ENCODE measurements at regions not wholly inside any gene's neighbourhood (a gene's known extent, or its start where the extent isn't known, plus 50 kb on each side); places are given as distances from the start of the nearest gene placed in this dataset.
"Not testable (repeated sequence)": the region's sequence is repeated elsewhere in the genome, so short reads cannot be mapped to it uniquely, and the experiment has no call there.

DNA sequence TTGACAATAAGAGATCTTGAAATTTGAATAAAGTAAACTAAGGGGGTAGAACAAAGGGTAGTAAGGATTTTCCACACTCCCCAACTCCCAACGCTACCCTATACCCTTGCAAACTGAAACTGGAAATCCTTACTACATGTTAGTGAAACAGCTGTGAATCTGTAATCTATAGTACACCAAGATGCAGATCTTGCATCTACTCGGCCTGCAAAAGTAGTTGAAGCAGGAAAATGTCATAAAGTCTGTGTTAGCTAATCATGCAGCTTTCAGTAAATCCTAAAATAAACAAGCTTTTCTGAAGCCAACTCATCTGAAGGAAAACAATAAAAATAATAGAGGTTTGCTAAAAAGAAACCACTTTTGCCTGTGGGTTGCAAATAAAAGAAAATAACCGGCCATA is 1242.0 kb upstream of the ACO1 start:
- DNase-seq, result no peak

DNA sequence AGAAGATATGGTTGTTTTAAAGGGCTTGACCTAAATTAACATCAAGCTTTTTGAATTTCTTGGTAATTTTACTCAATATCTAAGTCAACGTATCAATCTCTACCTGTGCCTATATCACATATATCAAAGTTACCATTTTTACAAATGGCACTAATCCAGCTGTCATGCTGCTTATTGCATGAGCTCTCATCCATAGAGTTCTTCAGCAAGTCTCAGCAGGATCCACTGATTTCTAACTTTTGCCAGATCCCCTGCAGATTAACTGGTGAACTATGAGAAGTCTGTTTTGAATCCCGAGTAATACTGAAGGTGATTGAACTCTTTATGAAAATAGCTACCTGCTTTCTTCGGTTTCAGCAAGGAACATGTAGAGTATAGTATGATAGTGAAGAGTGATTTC is 1239.8 kb upstream of the ACO1 start:
- no peak for DNase-seq

DNA sequence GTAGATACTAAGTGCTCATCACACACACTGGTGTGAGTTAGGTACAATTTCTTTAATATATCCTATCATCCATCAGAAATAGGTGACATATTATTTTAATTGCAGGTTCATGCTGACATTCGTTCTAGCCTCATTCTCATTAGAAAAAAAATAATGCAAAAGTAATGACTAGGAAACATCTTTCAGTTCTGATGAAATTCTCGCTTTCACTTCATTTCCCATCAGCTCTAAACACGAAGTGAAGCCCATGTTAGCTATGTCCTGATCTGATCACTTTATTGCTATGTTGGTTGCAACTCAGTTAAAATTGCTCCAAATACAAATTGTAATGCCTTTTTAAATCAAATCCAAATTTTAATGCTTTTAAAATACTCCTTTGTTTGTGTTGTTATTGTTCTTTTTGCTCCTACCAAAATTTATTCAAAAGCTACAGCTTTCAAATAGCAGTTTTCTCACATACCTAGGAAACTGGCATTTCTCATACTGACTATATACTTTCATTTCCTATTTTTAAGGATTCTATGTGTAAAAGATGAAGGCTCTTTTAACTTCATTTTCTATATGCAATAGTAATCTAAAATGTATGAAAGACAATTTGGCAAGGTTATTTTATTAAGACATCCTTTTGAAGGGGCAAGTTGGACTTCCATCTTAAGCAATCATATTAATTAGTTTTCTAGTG is 1237.8 kb upstream of the ACO1 start:
- DNase-seq, result no peak

DNA sequence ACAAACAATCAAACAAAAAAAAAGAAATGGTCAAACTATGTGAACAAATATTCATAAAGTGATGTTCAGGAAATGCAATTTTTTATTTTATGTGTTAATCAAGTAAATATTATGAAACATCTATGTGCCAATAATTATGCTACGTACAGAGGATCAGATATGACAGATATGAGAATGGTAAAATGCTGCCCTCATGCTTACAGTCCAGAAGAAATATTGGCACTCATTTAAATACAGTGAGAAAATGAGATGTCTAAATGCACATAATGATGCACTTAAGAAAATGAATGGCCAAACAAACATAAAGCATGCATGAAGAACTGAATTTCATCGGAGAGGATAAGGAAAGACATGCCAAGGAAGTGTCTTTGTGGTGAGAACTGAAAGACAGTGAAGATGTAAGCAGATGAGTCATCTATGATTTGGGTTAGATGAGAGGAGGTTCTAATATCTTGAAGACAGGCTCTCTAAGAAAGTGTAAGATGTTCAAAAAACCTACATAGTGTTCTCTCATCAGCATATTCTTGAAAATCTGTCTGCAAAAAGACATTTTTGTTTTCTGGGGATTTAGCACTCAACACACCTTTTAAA is 1231.1 kb upstream of the ACO1 start:
- peak in 1 of 51 donors; percentile 3 for DNase-seq

DNA sequence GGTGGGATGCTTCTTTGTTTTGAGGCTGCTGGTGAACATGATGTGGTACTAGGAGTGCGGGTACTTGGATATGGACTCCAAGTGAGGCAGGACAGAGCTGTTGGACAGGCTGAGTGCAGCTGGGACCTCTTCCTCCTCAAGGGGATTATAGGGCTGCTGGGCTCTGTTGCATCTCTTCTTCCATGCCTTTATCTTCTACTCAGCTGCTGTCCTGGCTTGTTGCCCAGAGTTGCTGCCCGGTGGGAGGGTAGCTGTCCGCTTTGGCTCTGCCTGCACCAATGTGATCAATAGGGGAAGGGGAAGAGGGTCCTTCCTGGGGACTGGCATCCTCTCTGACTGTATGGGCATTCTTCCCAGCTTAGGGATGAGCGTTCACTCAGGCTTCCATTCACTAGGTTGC is 1217.9 kb upstream of the ACO1 start:
- DNase-seq, result no peak

DNA sequence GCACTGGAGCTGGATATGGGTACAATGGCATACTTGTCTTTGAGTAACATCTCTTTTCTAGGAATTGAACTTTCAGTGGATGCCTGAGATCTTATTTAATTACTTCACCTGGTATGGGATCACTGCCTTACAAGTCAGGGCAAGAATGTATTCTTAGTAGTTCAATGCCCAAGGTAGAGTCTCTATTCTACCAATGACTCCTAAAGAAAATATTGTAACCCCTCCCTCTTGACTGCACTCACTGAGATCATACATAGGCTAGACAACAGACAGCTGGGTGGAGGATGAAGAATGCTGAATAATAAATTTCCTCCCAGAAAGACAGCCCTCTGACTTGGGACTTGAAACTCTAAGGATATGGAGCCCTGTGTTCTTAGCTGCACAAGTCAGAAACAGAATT is 1216.3 kb upstream of the ACO1 start:
- DNase-seq, result no peak

DNA sequence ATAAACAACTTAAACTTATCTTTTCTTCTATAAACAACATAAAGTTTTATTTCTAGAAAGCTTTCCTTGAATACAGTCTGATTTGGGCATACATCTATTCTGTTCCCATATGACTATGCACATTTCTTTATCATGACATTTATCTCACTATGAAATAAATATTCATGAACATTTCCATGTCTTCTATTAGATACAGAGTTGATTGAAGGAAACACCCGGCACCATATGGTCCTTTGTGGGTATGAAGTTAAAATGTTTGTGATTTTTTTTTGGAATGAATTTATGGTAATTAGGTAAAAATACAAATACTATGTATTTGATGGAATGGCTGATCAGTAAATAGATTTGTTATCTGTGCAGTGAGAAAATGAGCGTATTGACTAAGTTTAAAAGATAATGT is 1209.8 kb upstream of the ACO1 start:
- DNase-seq, result no peak

DNA sequence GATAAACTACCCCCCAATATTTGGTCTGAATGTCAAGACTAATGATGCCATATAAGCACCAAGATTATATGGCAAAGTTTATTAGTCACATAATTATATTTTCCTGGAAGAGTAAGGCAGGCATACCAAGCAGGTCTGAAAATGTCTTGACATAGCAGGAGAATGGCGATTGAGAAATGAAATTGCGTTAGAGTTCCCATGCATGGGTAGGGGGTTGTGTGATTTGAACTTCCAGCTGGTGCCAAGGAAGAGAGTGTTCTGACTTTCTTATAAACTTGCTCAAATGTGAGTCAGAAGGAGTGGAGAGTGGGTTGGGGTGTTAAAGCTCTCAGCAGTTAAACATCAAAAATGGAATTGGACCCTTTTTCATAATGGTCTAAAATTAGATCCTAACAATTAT is 1200.6 kb upstream of the ACO1 start:
- DNase-seq, result no peak

DNA sequence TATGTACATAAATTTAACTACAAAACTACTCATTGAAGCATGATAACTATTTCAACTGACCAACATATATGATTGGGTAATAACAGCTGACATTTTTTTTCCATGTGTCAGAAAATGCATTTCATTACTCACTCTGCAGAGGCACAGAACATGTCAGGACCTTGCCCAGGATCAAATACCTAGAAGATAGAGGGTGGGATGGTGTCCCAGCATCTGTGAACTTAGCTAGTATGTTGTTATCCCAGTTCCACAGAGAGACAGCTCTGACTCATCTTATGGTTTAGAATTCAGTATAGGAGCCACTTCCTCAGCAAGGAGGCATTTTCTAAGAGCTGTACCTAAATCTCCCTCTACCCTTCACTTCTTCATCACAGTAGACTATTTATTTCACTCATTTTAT is 1198.6 kb upstream of the ACO1 start:
- no peak for DNase-seq

DNA sequence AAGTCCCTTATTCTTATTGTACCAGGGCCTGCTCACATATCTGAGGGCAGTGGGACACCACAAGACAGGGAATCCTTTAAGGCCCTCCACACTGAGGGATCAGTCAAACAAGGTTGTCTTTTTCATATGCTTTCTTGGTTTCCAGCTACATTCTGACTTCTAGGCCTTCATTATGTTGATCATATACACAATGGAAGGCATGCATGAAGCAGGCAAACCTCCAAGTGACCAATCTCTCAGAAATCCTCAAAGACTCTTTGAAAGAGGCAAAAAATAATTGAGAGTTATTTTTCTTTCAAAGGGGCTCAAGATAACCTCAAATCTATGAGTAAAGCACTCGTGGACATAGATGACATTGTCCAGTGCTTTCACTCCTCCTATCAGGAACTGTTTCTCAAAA is 1195.9 kb upstream of the ACO1 start:
- no peak for DNase-seq

DNA sequence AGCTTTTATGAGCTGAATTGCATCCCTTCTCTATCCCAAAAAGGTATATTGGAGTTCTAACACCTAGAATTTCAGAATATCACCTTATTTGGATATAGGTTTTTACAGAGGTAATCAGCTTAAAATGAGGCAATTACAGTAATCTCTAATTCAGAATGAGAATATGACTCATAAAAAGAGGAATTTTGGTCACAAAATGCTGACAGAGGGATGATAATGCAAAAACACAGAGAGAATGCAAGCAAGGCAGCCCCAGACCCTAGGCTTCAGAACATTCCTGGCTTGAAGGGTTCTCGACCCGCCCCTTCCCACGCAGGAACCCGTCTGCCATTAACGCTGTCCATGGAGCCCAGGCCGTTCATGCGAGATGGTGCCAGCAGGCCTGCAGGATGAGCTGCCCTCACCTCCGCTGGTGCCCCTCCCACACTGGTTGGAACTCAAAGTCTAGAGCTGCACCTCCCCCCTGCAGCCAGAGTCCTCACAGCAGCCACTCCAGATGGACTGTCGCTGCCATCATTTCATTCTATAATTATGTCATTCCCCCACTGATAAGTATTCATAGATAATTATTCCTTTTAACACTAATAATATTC is 1173.4 kb upstream of the ACO1 start:
- no peak for DNase-seq

DNA sequence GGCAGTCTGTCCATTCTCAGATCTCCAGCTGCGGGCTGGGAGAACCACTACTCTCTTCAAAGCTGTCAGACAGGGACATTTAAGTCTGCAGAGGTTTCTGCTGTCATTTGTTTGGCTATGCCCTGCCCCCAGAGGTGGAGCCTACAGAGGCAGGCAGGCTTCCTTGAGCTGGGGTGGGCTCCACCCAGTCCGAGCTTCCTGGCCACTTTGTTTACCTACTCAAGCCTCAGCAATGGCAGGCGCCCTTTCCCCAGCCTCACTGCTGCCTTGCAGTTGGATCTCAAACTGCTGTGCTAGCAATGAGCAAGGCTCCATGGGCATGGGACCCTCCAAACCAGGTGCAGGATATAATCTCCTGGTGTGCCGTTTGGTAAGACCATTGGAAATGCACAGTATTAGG is 1154.5 kb upstream of the ACO1 start:
- not testable (repeated sequence) for DNase-seq

DNA sequence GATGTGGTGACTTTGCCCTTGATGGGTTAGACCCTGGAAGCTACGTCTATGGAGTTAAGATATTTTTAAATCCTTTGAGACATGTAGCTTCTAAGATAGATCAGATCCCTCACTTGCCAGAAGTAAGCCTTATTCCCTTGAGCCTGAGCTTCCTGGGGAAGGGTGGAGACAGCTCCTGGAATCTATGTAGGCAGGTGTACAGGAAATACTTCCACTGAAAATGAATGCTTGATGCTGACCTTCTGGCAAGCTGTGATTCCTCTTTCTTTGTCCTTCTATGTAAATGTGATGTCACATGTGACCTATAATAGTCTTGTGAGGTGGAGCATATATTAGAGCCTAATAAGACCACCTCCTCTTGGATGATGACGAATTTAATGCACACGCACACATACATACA is 1152.0 kb upstream of the ACO1 start:
- no peak for DNase-seq

DNA sequence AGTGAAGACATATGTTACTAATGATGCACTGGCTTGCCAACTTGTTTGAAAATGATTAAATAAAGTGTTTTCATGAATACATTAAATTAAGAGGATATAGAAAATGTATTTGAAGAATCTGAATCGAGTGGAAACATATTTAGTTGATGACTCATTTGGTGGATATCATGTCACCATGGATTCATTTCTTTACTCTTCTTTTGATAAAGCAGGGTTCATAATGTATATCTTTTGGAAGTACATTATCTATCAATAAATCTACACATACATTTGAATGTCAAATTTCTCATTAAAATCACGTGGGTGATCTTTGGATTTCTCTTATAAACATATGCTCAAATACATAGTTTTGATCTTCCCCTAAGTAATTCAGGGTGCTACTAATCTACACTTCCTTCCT is 1148.1 kb upstream of the ACO1 start:
- DNase-seq, result no peak

DNA sequence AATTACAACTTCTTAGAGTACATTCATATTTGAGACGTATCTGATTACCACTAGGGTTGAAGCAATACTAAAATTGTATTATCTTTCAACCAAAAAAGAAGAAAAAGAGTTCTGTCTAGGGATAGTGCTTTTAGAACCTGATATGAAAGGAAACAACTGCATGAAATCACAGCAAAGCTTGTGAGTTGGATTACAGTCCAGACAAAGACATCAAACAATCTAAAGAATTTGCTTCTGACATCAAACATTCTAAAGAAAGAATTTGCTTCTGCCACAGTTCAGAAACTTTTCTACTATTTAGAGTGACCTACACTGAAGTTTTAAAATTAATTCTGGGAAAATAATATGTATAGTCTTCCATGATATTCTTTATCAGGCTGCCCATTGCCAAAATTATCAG is 1141.1 kb upstream of the ACO1 start:
- DNase-seq, result no peak

DNA sequence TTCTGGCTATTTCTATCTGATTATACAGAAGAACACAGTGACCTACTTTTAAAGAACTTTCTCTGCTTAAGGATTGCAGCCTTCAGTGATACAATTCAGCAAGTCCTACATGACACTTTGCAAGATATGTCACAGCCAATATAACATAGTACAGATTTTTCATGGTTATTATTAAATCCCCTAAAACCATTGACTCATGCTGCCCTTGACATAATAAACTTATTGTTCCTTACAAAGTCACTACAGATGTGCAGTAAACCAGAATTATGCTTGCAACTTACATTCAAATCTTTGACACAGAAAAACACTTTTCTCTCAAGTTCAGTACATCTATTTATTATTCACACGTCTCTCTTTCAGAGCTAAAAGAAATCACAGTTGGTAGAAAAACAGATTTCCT is 1136.3 kb upstream of the ACO1 start:
- DNase-seq, result no peak

DNA sequence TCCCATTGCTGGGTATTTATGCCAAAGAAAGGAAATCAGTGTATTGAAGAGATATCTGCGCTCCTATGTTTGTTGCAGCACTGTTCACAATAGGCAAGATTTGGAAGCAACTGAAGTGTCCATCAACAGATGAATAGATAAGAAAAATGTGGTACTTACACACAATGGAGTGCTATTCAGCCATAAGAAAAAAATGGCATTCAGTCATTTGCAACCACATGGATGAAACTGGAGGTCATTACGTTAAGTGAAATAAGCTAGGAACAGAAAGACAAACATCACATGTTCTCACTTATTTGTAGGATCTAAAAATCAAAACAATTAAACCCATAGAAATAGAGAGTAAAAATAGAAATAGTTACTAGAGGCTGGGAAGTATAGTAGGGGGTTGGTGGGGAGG is 1133.1 kb upstream of the ACO1 start:
- no peak for DNase-seq

DNA sequence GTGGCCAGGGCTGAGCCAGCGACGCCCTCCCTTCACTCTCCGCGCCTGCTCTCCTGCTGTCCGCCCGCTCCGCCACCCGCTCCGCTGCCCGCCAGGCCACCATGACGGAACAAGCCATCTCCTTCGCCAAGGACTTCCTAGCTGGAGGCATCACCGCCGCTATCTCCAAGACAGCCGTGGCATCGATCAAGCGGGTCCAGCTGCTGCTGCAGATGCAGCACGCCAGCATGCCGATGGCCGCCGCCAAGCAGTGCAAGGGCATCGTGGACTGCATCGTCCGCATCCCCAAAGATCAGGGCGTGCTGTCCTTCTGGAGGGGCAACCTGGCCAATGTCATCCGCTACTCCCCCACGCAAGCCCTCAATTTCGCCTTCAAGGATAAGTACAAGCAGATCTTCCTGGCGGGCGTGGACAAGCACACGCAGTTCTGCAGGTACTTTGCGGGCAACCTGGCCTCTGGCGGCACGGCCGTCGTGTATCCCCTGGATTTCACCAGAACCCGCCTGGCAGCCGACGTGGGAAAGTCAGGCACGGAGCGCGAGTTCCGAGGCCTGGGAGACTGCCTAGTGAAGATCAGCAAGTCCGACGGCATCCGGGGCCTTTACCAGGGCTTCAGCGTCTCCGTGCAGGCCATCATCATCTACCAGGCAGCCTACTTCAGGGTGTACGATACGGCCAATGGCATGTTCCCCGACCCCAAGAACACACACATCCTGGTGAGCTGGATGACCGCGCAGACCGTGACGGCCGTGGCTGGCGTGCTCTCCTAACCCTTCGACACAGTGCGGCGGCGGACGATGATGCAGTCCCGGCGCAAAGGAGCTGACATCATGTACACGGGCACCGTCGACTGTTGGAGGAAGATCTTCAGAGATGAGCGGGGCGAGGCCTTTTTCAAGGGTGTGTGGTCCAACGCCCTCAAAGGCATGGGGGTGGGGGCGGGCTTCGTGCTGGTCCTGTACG is 1130.4 kb upstream of the ACO1 start:
- DNase-seq, result no peak

DNA sequence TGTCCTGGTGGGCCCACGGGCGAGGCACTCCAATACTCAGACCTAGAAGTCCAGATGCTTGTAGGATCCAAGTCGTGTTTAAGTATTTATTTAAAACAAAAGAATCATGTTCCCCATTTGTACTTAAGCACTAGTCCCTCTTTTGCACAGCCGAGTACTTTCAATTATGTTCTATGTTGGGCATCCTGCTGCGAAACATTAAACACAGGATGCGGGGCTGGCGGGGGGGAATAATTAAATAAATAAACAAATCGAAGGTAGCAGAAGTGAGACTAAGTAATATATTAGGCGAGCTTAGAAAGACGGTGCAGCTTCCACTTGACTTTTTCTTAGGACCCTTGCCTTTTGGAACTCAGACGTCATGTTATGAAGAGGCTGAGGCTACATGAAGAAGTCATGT is 1129.2 kb upstream of the ACO1 start:
- DNase-seq, result no peak

DNA sequence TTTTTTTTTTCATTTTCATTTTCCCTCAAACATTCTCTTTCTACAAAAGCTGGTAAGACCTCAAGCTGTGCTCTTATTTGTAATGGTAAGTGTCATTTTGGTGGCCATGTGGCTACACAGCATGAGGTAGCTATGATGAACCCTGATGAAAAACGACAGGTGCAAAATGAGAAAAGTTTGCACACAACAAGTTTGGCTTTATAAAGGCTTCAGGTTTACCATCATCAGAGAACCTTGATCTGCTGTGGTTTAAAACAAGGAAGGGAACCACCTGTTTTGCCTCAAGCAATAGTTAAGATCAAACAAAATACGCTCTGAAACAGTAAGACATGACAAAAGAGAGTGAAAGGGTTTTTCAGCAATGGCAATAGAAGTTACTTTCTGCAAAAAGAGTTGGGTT is 1124.6 kb upstream of the ACO1 start:
- no peak for DNase-seq

DNA sequence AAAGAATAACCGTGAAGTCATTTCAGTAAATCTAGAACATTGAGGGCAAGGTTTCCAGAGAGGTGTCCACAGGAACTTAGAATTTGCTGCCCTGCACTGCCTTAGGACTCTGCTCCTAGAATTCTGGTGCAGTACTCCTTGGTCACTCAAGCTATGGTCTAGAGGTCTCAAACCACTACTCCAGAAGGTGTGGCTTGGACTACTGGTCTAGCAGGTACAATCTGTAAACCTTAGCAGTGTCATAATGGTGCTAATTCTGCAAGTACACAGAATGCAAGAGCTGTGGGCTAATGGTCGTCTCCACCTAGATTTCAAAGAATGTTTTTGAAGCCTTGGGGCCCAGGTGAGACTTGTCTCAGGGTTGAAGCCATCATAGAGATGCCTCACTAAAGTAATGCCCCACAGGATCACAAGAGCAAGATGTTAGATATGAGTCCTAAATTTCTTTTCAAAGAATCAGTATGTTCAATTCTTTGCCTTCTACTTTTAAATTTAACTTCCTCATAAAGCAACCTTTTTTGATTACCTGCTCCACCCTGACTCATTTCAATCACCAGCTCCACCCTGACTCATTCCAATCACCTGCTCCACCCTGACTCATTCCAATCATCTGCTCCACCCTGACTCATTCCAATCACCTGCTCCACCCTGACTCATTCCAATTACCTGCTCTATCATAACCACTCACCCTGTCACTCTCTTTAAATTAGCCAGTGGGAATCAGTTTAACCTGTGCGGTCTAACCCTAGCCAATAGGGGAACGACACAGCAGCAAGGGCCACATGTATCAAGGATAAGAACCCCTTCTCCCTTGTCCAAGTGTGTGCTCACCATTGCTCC is 1111.8 kb upstream of the ACO1 start:
- DNase-seq, result no peak
